A673 (cell line): ENCODE measurements at regions not wholly inside any gene's neighbourhood (a gene's known extent, or its start where the extent isn't known, plus 50 kb on each side); places are given as distances from the start of the nearest gene placed in this dataset.

ENCODE experiments used
- BruUV-seq: library from RNA; stranded (reverse); fragments of 400-500 nt; replicated peaks from 2 replicates; lab custom pipeline; 2021; lab: Mats Ljungman, UMichigan
- CTCF ChIA-PET: fragments of 300-600 bp; sonication (Branson Sonifier 250); formaldehyde crosslinking; loops from one replicate; lab custom pipeline; 2022; ENCODE audit warnings: antibody characterized with exemption; lab: Charles Lee
- POLR2A ChIA-PET: fragments of 300-600 bp; sonication (Branson Sonifier 250); formaldehyde crosslinking; loops from one replicate; lab custom pipeline; 2022; ENCODE audit warnings: antibody characterized with exemption; ENCODE audit not compliant: low non-redundant PET; lab: Charles Lee
- DNase-seq: peaks from one replicate; pipeline ENCODE4 v3.0.0-alpha.2; 2015; ENCODE audit warnings: low spot score
- H3K27ac ChIP-seq: fragments of 200-600 bp; sonication (generic); 2 replicates; pipeline ENCODE4 v1.5.1; 2016; ENCODE audit warnings: mixed run types, low read depth, mild to moderate bottlenecking, mixed read lengths, antibody characterized with exemption, low read length; ENCODE audit not compliant: poor library complexity, severe bottlenecking
- H3K27me3 ChIP-seq: fragments of 200-600 bp; sonication (generic); replicated peaks from 2 replicates; pipeline ENCODE4 v1.6.1; 2017; ENCODE audit warnings: mixed run types, low read depth, mild to moderate bottlenecking, mixed read lengths, antibody characterized with exemption, low read length; ENCODE audit not compliant: insufficient read depth, poor library complexity
- H3K36me3 ChIP-seq: fragments of 200-600 bp; sonication (generic); 2 replicates; pipeline ENCODE4 v1.6.1; 2016; ENCODE audit warnings: mixed run types, mild to moderate bottlenecking, mixed read lengths, antibody characterized with exemption, low read length; ENCODE audit not compliant: insufficient read depth, poor library complexity, severe bottlenecking
- H3K4me1 ChIP-seq: fragments of 200-600 bp; sonication (generic); 2 replicates; pipeline ENCODE4 v1.6.1; 2017; ENCODE audit warnings: mixed run types, mild to moderate bottlenecking, mixed read lengths, antibody characterized with exemption, low read length; ENCODE audit not compliant: insufficient read depth, poor library complexity, severe bottlenecking
- H3K4me3 ChIP-seq: fragments of 200-600 bp; sonication (generic); 2 replicates; pipeline ENCODE4 v1.5.1; 2016; ENCODE audit warnings: low read depth, mixed run types, mild to moderate bottlenecking, mixed read lengths, low read length; ENCODE audit not compliant: poor library complexity, severe bottlenecking
- H3K9me3 ChIP-seq: fragments of 200-600 bp; sonication (generic); 2 replicates; pipeline ENCODE4 v1.6.1; 2016; ENCODE audit warnings: mixed run types, low read depth, mild to moderate bottlenecking, mixed read lengths, antibody characterized with exemption, low read length; ENCODE audit not compliant: poor library complexity, severe bottlenecking
- EZH2 ChIP-seq: fragments of 200-600 bp; sonication (generic); IDR thresholded peaks from 2 replicates; pipeline ENCODE4 v1.6.1; 2017; ENCODE audit warnings: borderline replicate concordance, low read depth, mild to moderate bottlenecking, mixed read lengths, antibody characterized with exemption, low read length; ENCODE audit not compliant: poor library complexity, severe bottlenecking
- intact Hi-C: fragments of 100-400 bp; cut with micrococcal nuclease; formaldehyde crosslinking; loops from one replicate; pipeline ENCODE4 v1.10.0; 2022; ENCODE audit not compliant: unreplicated experiment
- TF ChIP-seq, protein P1 (sequence below): fragments of 300-800, 200-600 bp; sonication (generic); conservative IDR thresholded peaks from 2 replicates; pipeline ENCODE4 v1.5.1; 2017; ENCODE audit warnings: low read depth, mild to moderate bottlenecking, antibody characterized with exemption, low read length, moderate library complexity, mixed read lengths

DNA sequence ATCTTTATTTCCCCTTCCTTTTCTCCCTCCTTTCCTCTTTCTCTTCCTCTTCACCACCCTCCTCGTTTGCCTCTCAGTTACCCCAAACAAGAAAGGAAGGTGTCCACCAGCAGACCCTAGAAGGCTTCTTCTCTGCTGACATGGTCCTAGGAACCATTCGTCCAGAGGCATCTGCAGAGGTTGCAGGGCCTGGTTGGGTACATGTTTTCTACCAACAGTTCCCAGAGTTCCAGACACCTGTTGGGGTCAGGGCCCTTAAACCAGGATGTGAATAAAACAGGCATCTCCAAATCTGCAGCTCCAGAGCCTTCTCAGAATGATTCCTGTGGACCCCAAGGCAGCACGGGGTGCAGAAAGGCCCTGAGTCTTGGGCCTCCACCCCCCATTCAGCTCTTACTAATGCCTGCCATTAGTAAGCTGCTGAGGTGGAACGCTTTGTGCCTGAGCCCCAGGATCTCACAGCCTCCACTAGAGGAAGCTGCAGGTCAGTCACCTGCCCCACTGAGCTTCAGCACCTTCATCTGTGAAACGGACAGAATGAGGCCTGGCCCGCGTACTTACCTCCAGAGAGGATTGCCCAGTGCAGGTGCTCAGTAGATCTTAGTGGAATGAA is 130.4 kb downstream of the DICER1 start:
- intact Hi-C loops: no loop called here
- H3K4me1 ChIP-seq: no peaks in the 10 kb centered on the region
- no peaks in the 10 kb centered on the region for H3K9me3 ChIP-seq
- H3K4me3 ChIP-seq: no peak overlapping the region
- POLR2A ChIA-PET: no interaction called here
- no peaks in the 10 kb centered on the region for H3K27me3 ChIP-seq
- no TSS peak for BruUV-seq
- DNase-seq: no peak
- TF ChIP-seq, protein P1, sequence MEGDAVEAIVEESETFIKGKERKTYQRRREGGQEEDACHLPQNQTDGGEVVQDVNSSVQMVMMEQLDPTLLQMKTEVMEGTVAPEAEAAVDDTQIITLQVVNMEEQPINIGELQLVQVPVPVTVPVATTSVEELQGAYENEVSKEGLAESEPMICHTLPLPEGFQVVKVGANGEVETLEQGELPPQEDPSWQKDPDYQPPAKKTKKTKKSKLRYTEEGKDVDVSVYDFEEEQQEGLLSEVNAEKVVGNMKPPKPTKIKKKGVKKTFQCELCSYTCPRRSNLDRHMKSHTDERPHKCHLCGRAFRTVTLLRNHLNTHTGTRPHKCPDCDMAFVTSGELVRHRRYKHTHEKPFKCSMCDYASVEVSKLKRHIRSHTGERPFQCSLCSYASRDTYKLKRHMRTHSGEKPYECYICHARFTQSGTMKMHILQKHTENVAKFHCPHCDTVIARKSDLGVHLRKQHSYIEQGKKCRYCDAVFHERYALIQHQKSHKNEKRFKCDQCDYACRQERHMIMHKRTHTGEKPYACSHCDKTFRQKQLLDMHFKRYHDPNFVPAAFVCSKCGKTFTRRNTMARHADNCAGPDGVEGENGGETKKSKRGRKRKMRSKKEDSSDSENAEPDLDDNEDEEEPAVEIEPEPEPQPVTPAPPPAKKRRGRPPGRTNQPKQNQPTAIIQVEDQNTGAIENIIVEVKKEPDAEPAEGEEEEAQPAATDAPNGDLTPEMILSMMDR: no peak
- no peak for TF ChIP-seq EZH2
- H3K27ac ChIP-seq: no peak overlapping the region
- CTCF ChIA-PET: no interaction called here
- H3K36me3 ChIP-seq: no peaks in the 10 kb centered on the region

DNA sequence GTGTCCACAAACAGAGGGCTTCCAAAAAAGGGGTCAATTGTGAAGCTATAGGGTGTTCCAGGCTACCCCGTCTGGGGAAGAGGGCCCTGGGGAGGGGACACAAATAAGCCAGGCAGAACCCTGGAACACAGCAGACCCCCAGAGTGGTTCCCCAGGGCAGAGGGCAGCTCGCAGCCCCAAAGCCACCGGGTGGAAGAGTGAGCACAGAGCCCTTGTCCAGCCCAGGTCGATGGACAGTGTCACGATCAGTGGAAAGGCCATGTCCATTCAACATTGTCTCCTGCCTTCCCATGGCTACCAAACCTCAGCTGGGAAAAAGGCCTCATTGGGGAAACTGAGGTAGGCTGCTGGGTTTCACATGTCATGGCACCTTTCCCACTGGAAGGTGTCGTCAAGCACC is 131.4 kb downstream of the DICER1 start:
- no peak for TF ChIP-seq EZH2
- TF ChIP-seq, protein P1: no peak
- DNase-seq: no peak
- Histone ChIP-seq H3K4me3 (no peak overlapping the region), H3K27me3 (no peaks in the 10 kb centered on the region), H3K36me3 (no peaks in the 10 kb centered on the region), H3K4me1 (no peaks in the 10 kb centered on the region), H3K27ac (no peak overlapping the region), H3K9me3 (no peaks in the 10 kb centered on the region)
- no TSS peak for BruUV-seq
- ChIA-PET POLR2A (no interaction called here), CTCF (no interaction called here)
- intact Hi-C loops: no loop called here

DNA sequence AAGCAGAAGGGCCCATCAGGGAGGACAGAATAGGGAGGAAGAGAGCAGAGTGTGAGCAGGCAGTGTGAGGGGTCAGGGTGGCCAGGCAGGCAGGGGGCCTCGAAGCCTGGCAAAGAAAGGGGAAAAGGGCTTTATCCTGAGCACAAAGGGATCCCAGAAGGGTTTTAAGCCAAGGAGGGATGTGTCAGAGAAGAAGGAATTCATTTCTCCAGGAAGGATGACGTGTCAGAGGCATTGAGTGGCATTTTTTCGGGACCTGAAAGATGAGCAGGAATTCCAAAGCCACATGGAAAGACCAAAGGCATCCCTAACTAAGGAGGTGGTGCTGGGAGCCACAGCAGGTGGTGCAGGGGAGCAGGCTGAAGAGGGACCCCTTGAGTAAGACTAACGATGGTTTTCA is 132.1 kb downstream of the DICER1 start:
- no peak for DNase-seq
- ChIA-PET POLR2A (no interaction called here), CTCF (no interaction called here)
- Histone ChIP-seq H3K9me3 (no peaks in the 10 kb centered on the region), H3K27me3 (no peaks in the 10 kb centered on the region), H3K36me3 (no peaks in the 10 kb centered on the region), H3K4me3 (no peak overlapping the region), H3K27ac (no peak overlapping the region), H3K4me1 (no peaks in the 10 kb centered on the region)
- intact Hi-C loops: no loop called here
- no peak for TF ChIP-seq EZH2
- no TSS peak for BruUV-seq

GRCh38 chr14:95024380-95024779 is 132.9 kb downstream of the DICER1 start:
- no peak for DNase-seq
- Histone ChIP-seq H3K4me3 (no peak overlapping the region), H3K9me3 (no peaks in the 10 kb centered on the region), H3K27me3 (no peaks in the 10 kb centered on the region), H3K27ac (no peak overlapping the region), H3K4me1 (no peaks in the 10 kb centered on the region), H3K36me3 (no peaks in the 10 kb centered on the region)
- intact Hi-C loops: no loop called here
- TF ChIP-seq, protein P1: no peak
- TF ChIP-seq EZH2: no peak
- ChIA-PET POLR2A (no interaction called here), CTCF (no interaction called here)
- BruUV-seq: no TSS peak
